NCI-H510A (cell line): ENCODE measurements at regions not wholly inside any gene's neighbourhood (a gene's known extent, or its start where the extent isn't known, plus 50 kb on each side); places are given as distances from the start of the nearest gene placed in this dataset.

ENCODE experiments used
- DNase-seq: peaks from one replicate; lab custom pipeline; 2025; lab: John Stamatoyannopoulos, UW

GRCh38 chr2:81692566-81692965 is 1388.0 kb upstream of the LRRTM1 start:
- DNase-seq: no peak

GRCh38 chr2:81675641-81676040 is 1371.1 kb upstream of the LRRTM1 start:
- DNase-seq: no peak

GRCh38 chr2:81672923-81673322 is 1368.4 kb upstream of the LRRTM1 start:
- no peak for DNase-seq

- DNase-seq: no peak
These were observed 1368.0 kb upstream of the LRRTM1 start for GRCh38 chr2:81672516-81672915.

- no peak for DNase-seq
These were observed 1366.3 kb upstream of the LRRTM1 start for GRCh38 chr2:81670885-81671284.

GRCh38 chr2:81661081-81661480 is 1356.5 kb upstream of the LRRTM1 start:
- no peak for DNase-seq

GRCh38 chr2:81658227-81658626 is 1353.7 kb upstream of the LRRTM1 start:
- no peak for DNase-seq

- DNase-seq: no peak
These were observed 1345.8 kb upstream of the LRRTM1 start for GRCh38 chr2:81650048-81650971.

GRCh38 chr2:81648806-81649205 is 1344.3 kb upstream of the LRRTM1 start:
- DNase-seq: no peak

GRCh38 chr2:81648370-81648769 is 1343.8 kb upstream of the LRRTM1 start:
- no peak for DNase-seq

- no peak for DNase-seq
These were observed 1343.2 kb upstream of the LRRTM1 start for GRCh38 chr2:81647715-81648230.

- no peak for DNase-seq
These were observed 1341.3 kb upstream of the LRRTM1 start for GRCh38 chr2:81645745-81646301.

GRCh38 chr2:81644189-81644588 is 1339.6 kb upstream of the LRRTM1 start:
- DNase-seq: no peak

- DNase-seq: no peak
These were observed 1320.3 kb upstream of the LRRTM1 start for GRCh38 chr2:81624825-81625224.

- no peak for DNase-seq
These were observed 1295.5 kb upstream of the LRRTM1 start for GRCh38 chr2:81600088-81600487.

- no peak for DNase-seq
These were observed 1293.9 kb upstream of the LRRTM1 start for GRCh38 chr2:81598453-81598852.

GRCh38 chr2:81589406-81589805 is 1284.9 kb upstream of the LRRTM1 start:
- no peak for DNase-seq

- DNase-seq: no peak
These were observed 1279.0 kb upstream of the LRRTM1 start for GRCh38 chr2:81583311-81584108.

GRCh38 chr2:81576713-81577112 is 1272.2 kb upstream of the LRRTM1 start:
- DNase-seq: no peak

GRCh38 chr2:81551040-81551634 is 1246.6 kb upstream of the LRRTM1 start:
- no peak for DNase-seq

GRCh38 chr2:81550277-81550676 is 1245.7 kb upstream of the LRRTM1 start:
- no peak for DNase-seq

GRCh38 chr2:81549646-81550045 is 1245.1 kb upstream of the LRRTM1 start:
- no peak for DNase-seq
